ENCODE measurements at regions not wholly inside any gene's neighbourhood (a gene's known extent, or its start where the extent isn't known, plus 50 kb on each side); places are given as distances from the start of the nearest gene placed in this dataset.

DNA sequence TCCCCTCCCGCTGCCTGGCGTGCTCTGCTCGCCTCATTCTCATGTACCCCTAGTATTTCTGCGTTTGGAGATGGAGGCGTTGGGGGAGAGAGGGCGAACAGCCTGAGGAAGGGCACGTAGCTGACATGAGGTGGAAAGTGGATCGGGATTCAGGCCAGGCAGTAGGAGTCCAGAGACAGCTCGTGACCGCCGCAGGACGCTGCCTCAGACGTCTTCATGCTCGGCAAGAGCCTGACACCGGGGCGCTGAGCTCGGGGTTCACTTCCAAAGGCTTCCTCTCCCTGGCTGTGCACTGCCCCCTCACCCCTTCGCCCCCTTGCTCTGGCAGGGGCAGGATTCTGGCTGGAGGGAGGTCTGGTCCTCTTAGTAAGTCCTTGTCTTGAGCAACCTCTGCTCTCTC, 374.4 kb upstream of the MKI67 start:
- TF ChIP-seq, protein P1, sequence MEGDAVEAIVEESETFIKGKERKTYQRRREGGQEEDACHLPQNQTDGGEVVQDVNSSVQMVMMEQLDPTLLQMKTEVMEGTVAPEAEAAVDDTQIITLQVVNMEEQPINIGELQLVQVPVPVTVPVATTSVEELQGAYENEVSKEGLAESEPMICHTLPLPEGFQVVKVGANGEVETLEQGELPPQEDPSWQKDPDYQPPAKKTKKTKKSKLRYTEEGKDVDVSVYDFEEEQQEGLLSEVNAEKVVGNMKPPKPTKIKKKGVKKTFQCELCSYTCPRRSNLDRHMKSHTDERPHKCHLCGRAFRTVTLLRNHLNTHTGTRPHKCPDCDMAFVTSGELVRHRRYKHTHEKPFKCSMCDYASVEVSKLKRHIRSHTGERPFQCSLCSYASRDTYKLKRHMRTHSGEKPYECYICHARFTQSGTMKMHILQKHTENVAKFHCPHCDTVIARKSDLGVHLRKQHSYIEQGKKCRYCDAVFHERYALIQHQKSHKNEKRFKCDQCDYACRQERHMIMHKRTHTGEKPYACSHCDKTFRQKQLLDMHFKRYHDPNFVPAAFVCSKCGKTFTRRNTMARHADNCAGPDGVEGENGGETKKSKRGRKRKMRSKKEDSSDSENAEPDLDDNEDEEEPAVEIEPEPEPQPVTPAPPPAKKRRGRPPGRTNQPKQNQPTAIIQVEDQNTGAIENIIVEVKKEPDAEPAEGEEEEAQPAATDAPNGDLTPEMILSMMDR (conservative IDR thresholded peaks at IDR 0.05 in 1 of 2, IDR thresholded peaks at IDR 0.05 in 1 of 2; ENCODE audit: extremely low read depth in 1 of 2, insufficient read depth in 1 of 2, low read depth in 1 of 2, low read length in 2 of 2) = no peak
- TF ChIP-seq EZH2 (IDR thresholded peaks at IDR 0.05; ENCODE audit: borderline replicate concordance, low read length) = no peak

Data from mammary epithelial cell (primary cell).